IPS-18a (cell line): ENCODE measurements at regions not wholly inside any gene's neighbourhood (a gene's known extent, or its start where the extent isn't known, plus 50 kb on each side); places are given as distances from the start of the nearest gene placed in this dataset.

ENCODE experiments used
- H3K27ac ChIP-seq: one replicate; pipeline ENCODE4 v1.5.1; 2013; ENCODE audit warnings: low read length
- H3K27me3 ChIP-seq: one replicate; pipeline ENCODE4 v1.6.1; 2013; ENCODE audit warnings: mild to moderate bottlenecking, low read length; ENCODE audit not compliant: control insufficient read depth, insufficient read depth
- H3K36me3 ChIP-seq: one replicate; pipeline ENCODE4 v1.6.1; 2013; ENCODE audit warnings: low read depth, low read length; ENCODE audit not compliant: control insufficient read depth
- H3K4me1 ChIP-seq: one replicate; pipeline ENCODE4 v1.6.1; 2013; ENCODE audit warnings: low read depth, low read length; ENCODE audit not compliant: control insufficient read depth
- H3K4me3 ChIP-seq: one replicate; pipeline ENCODE4 v1.5.1; 2013; ENCODE audit warnings: low read length
- H3K9ac ChIP-seq: one replicate; pipeline ENCODE4 v1.6.1; 2013; ENCODE audit warnings: mild to moderate bottlenecking, low read length, moderate library complexity
- H3K9me3 ChIP-seq: one replicate; pipeline ENCODE4 v1.6.1; 2013; ENCODE audit warnings: low read depth, low read length; ENCODE audit not compliant: control insufficient read depth

DNA sequence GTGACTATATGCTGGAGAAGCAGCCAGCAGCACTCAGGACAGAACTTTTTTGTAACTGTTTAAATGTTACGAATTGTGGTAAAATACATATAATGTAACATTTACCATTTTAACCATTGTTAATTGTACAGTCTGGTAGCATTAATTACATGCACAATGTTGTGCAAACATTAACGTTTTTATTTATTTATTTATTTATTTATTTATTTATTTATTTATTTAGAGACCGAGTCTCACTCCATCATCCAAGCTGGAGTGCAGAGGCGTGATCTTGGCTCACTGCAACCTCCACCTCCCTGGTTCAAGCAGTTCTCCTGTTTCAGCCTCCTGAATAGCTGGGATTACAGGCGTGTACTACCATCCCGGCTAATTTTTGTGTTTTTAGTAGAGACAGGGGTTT lies 88.7 kb upstream of the TEX51 start:
- Histone ChIP-seq H3K27me3 (no peaks in the 10 kb centered on the region), H3K4me1 (peaks cover 9% of the 10 kb centered on the region), H3K9ac (no peak overlapping the region), H3K4me3 (no peak overlapping the region), H3K27ac (no peak overlapping the region), H3K36me3 (no peaks in the 10 kb centered on the region), H3K9me3 (no peaks in the 10 kb centered on the region)

- Histone ChIP-seq H3K4me3 (no peak overlapping the region), H3K36me3 (no peaks in the 10 kb centered on the region), H3K27ac (no peak overlapping the region), H3K9me3 (no peaks in the 10 kb centered on the region), H3K4me1 (peaks cover 9% of the 10 kb centered on the region), H3K27me3 (no peaks in the 10 kb centered on the region), H3K9ac (no peak overlapping the region)
Measured at GRCh38 chr2:126811101-126811500, 87.6 kb upstream of the TEX51 start.

DNA sequence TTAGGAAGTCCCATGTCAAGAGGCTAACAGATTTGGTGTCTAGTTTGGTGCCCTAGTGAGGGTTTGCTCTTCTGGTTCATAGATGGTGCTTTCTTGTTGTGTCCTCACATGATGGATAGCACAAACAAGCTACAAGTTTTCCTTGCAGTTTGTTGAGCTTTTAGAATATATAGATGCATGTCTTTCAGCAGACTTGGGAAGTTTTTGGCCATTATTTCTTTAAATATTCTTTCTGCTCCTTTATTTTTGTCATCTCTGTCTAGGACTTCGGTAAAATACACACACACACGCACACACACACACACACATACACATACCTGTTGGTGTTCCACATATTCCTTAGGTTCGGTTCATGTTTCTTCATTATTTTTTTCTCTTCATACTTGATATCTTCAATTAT lies 81.5 kb upstream of the TEX51 start:
- H3K27me3 ChIP-seq, result no peaks in the 10 kb centered on the region
- no peak overlapping the region for H3K27ac ChIP-seq
- H3K9ac ChIP-seq, result no peak overlapping the region
- H3K4me3 ChIP-seq, result no peak overlapping the region
- no peaks in the 10 kb centered on the region for H3K4me1 ChIP-seq
- no peaks in the 10 kb centered on the region for H3K9me3 ChIP-seq
- no peaks in the 10 kb centered on the region for H3K36me3 ChIP-seq

- Histone ChIP-seq H3K9ac (no peak overlapping the region), H3K27ac (no peak overlapping the region), H3K27me3 (no peaks in the 10 kb centered on the region), H3K36me3 (no peaks in the 10 kb centered on the region), H3K4me1 (peaks cover under 1% of the 10 kb centered on the region), H3K9me3 (no peaks in the 10 kb centered on the region), H3K4me3 (no peak overlapping the region)
Measured at GRCh38 chr2:126822115-126822514, 76.6 kb upstream of the TEX51 start.

DNA sequence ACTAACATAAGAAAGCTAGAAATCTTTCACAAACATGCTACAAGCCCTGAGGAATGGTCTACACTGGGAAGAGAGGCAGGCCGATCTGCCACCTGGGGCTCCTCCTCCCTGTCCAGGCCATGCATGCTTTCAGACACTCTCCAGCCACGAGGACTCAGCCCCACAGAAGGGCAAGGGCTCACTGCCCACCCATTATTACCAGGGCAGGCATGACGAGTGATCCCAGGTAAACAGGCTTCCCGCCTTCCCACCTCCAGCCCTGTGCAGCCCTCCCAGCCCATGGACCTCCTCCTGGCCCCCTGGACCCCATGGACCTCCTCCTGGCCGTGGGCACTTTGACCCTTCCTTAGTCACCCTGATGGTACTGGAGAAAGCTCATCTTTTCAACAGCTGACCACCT lies 75.8 kb upstream of the TEX51 start:
- H3K27me3 ChIP-seq, result no peaks in the 10 kb centered on the region
- H3K9me3 ChIP-seq, result no peaks in the 10 kb centered on the region

GRCh38 chr2:126823951-126824350 lies 74.7 kb upstream of the TEX51 start:
- Histone ChIP-seq H3K9me3 (no peaks in the 10 kb centered on the region), H3K4me1 (peaks cover 4% of the 10 kb centered on the region), H3K27me3 (no peaks in the 10 kb centered on the region), H3K4me3 (no peak overlapping the region), H3K27ac (no peak overlapping the region), H3K36me3 (no peaks in the 10 kb centered on the region), H3K9ac (no peak overlapping the region)

More for the DNA sequence above, 75.8 kb upstream of the TEX51 start:
- Histone ChIP-seq H3K36me3 (no peaks in the 10 kb centered on the region), H3K9ac (no peak overlapping the region), H3K4me1 (peaks cover 4% of the 10 kb centered on the region), H3K4me3 (no peak overlapping the region), H3K27ac (no peak overlapping the region)

DNA sequence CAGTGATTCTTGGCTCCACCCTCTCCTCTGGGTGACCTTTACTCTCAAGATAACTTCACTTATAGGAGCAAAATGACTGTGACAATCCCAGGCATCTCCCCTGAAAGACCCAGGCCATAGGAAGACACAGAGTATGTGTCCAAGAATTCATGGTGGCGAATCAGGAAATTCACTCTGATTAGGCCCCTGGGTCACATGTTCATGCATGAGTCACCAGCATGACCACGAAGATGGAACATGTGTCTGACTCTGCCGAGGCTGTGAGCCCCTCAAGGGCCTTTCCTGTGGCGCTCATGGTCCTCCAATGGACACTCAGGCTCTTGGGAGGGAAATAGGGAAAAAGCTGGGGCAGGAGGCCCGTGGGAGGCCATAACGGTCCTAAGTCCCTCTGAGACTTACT lies 74.0 kb upstream of the TEX51 start:
- H3K36me3 ChIP-seq, result no peaks in the 10 kb centered on the region

DNA sequence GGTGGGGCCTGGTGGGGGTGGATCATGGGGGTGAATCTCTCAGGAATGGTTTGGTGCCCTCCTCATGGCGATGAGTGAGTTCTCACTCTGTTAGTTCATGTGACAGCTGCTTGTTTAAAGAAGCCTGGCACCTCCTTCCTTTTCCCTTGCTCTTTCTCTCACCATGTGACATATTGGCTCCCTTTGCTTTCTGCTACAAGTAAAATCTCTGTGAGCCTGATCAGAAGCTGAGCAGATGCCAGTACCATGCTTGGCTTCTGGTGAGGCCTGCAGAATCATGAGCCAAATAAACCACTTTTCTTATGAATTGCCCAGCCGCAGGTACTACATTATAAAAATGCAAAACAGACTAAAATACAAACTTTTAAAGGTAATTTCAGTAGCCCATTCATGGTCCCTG lies 73.4 kb upstream of the TEX51 start:
- Histone ChIP-seq H3K36me3 (no peaks in the 10 kb centered on the region), H3K4me1 (peaks cover 4% of the 10 kb centered on the region), H3K9ac (no peak overlapping the region), H3K9me3 (no peaks in the 10 kb centered on the region), H3K4me3 (no peak overlapping the region), H3K27ac (no peak overlapping the region), H3K27me3 (no peaks in the 10 kb centered on the region)

More for the DNA sequence above, 74.0 kb upstream of the TEX51 start:
- no peak overlapping the region for H3K9ac ChIP-seq
- no peak overlapping the region for H3K4me3 ChIP-seq
- peaks cover 4% of the 10 kb centered on the region for H3K4me1 ChIP-seq
- H3K27ac ChIP-seq, result no peak overlapping the region
- no peaks in the 10 kb centered on the region for H3K9me3 ChIP-seq
- no peaks in the 10 kb centered on the region for H3K27me3 ChIP-seq

- Histone ChIP-seq H3K27ac (no peak overlapping the region), H3K36me3 (no peaks in the 10 kb centered on the region), H3K27me3 (no peaks in the 10 kb centered on the region), H3K9ac (no peak overlapping the region), H3K4me1 (peaks cover 6% of the 10 kb centered on the region), H3K9me3 (no peaks in the 10 kb centered on the region), H3K4me3 (no peak overlapping the region)
Measured at GRCh38 chr2:126826491-126826890, 72.2 kb upstream of the TEX51 start.

GRCh38 chr2:126827371-126827770 lies 71.3 kb upstream of the TEX51 start:
- Histone ChIP-seq H3K36me3 (no peaks in the 10 kb centered on the region), H3K27ac (no peak overlapping the region), H3K9ac (no peak overlapping the region), H3K27me3 (no peaks in the 10 kb centered on the region), H3K4me3 (no peak overlapping the region), H3K4me1 (peaks cover 11% of the 10 kb centered on the region), H3K9me3 (no peaks in the 10 kb centered on the region)

GRCh38 chr2:126828051-126828450 lies 70.6 kb upstream of the TEX51 start:
- H3K4me1 ChIP-seq, result peaks cover 11% of the 10 kb centered on the region
- no peak overlapping the region for H3K4me3 ChIP-seq
- H3K9ac ChIP-seq, result no peak overlapping the region
- no peak overlapping the region for H3K27ac ChIP-seq
- H3K9me3 ChIP-seq, result no peaks in the 10 kb centered on the region
- H3K36me3 ChIP-seq, result no peaks in the 10 kb centered on the region
- H3K27me3 ChIP-seq, result no peaks in the 10 kb centered on the region

DNA sequence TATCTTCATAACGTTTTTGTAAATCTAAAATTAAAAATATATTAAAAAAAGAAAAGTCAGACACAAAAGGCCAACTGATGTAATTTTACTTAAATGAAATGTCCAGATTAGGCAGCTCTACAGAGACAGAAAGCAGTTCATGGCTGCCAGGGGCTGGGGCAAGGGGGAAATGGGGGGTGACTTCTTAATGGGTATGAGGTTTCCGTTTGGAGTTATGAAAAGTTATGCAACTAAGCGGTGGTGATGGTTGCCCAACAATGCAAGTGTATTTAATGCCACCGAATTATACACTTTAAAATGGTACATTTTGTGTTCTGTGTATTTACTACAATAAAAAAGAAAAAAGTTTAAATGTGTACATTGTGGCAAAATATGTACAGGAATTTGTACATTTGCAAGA lies 70.2 kb upstream of the TEX51 start:
- H3K27me3 ChIP-seq, result no peaks in the 10 kb centered on the region
- no peak overlapping the region for H3K9ac ChIP-seq
- no peaks in the 10 kb centered on the region for H3K36me3 ChIP-seq
- peaks cover 11% of the 10 kb centered on the region for H3K4me1 ChIP-seq
- no peaks in the 10 kb centered on the region for H3K9me3 ChIP-seq
- H3K27ac ChIP-seq, result no peak overlapping the region
- H3K4me3 ChIP-seq, result no peak overlapping the region
